NCI-H226 (cell line): ENCODE measurements at regions not wholly inside any gene's neighbourhood (a gene's known extent, or its start where the extent isn't known, plus 50 kb on each side); places are given as distances from the start of the nearest gene placed in this dataset.
A peak's percentile ranks its signal among the peaks of the same experiment; 100 is the strongest.
"Not testable (repeated sequence)": the region's sequence is repeated elsewhere in the genome, so short reads cannot be mapped to it uniquely, and the experiment has no call there.

Source experiments
- DNase-seq: peaks from one replicate; pipeline ENCODE4 v3.0.0-alpha.2; 2015

- no peak for DNase-seq
These were observed 94.6 kb upstream of the IGFBPL1 start for GRCh38 chr9:38518826-38519225.

- peak; percentile 61 for DNase-seq
These were observed 92.0 kb upstream of the IGFBPL1 start for GRCh38 chr9:38516273-38516672.

- DNase-seq, result not testable (repeated sequence)
These were observed 90.8 kb upstream of the IGFBPL1 start for GRCh38 chr9:38515055-38515454.

GRCh38 chr9:38510340-38510739, 86.1 kb upstream of the IGFBPL1 start:
- DNase-seq, result not testable (repeated sequence)

GRCh38 chr9:38507587-38507986, 83.3 kb upstream of the IGFBPL1 start:
- DNase-seq, result no peak

GRCh38 chr9:38500171-38500570, 75.9 kb upstream of the IGFBPL1 start:
- peak; percentile 50 for DNase-seq

GRCh38 chr9:38498551-38498950, 74.3 kb upstream of the IGFBPL1 start:
- not testable (repeated sequence) for DNase-seq

- no peak for DNase-seq
These were observed 64.8 kb upstream of the IGFBPL1 start for GRCh38 chr9:38489057-38489456.

- DNase-seq, result no peak
These were observed 64.0 kb upstream of the IGFBPL1 start for GRCh38 chr9:38488156-38488698.

GRCh38 chr9:38487418-38488155, 63.3 kb upstream of the IGFBPL1 start:
- not testable (repeated sequence) for DNase-seq

GRCh38 chr9:38486837-38487236, 62.6 kb upstream of the IGFBPL1 start:
- DNase-seq, result no peak

- no peak for DNase-seq
These were observed 61.9 kb upstream of the IGFBPL1 start for GRCh38 chr9:38486056-38486615.

GRCh38 chr9:38484076-38484665, 59.9 kb upstream of the IGFBPL1 start:
- not testable (repeated sequence) for DNase-seq

- peak; percentile 50 for DNase-seq
These were observed 58.8 kb upstream of the IGFBPL1 start for GRCh38 chr9:38482918-38483592.

GRCh38 chr9:38478211-38478610, 54.0 kb upstream of the IGFBPL1 start:
- no peak for DNase-seq

- not testable (repeated sequence) for DNase-seq
These were observed 50.2 kb upstream of the IGFBPL1 start for GRCh38 chr9:38474476-38474875.
